ENCODE measurements at regions not wholly inside any gene's neighbourhood (a gene's known extent, or its start where the extent isn't known, plus 50 kb on each side); places are given as distances from the start of the nearest gene placed in this dataset.

- DNase-seq, result no peak
Observed at GRCh38 chr14:104373855-104374717, 205.5 kb upstream of the C14orf180 start.

DNA sequence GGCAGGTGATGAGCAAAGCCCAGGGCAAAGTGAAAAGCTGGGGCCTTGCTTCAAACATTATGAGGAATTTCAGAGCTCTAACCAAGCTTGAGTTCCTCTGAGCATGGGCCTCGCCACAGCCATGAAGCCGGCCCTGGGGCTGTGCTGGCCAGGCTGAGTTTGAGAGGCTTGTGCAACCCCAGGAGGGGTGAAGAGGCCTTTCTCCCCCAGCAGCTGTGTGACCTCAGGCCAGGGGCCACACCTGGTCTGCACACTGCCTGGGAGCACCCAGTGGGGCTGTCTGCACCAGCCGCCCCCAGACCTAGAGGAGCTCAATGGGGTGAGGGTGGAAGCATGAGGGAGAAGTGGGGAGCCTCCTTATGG is 204.9 kb upstream of the C14orf180 start:
- no peak for DNase-seq

DNA sequence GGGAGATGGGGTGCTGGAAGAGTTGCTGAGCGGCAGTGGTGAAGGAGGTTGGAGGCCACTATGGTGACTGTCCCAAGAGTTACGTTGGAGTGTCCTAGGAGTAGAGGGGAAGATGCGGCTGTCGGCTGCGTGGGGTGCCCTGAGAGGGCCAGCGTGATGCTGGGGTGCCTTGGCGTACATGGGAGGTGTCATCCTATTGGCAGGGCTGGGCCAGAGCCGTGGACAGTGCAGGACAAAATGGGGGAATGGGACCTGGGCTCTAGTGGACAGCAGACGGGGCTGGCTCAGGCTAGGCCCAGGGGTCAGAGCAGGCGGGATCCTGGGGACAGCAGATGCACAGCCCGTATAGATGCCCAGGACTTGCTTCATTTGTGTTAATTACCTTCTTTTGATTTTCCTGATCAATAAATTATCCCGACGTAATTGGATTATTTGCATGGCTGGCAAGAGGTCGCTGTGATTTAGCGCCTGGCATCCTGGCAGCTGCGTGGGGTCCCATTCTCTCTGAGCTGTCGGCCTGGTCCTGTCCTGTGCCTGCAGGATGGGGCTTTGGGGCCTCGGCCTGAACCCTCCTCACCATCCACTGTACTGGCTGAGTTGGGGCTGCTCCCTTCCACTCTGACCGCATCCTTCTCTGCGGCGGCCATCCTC is 203.9 kb upstream of the C14orf180 start:
- no peak for DNase-seq

- DNase-seq, result no peak
Observed at GRCh38 chr14:104376202-104377140, 203.1 kb upstream of the C14orf180 start.

DNA sequence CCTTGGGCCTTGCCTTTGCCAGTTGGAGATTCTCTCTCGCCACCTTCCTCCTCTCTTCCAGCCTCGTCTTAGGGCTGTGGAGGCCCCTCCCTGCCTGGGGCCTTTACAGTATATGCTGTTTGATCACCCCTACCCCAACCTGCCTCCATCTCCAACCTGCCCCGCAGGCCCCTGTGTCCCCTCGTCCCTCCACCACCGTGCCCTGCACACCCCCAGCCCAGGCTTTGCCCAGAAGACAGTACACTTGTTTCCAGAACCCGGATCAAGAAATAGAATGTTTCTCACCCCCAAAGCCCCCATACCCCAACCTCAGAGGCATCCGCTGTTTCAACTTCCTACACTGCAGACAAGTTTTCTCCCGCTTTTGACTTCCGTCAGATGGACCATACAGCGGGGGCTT is 202.3 kb upstream of the C14orf180 start:
- DNase-seq, result no peak

- no peak for DNase-seq
Observed at GRCh38 chr14:104378698-104379113, 200.9 kb upstream of the C14orf180 start.

GRCh38 chr14:104382361-104383087 is 197.0 kb upstream of the C14orf180 start:
- no peak for DNase-seq

GRCh38 chr14:104383088-104383995 is 196.2 kb upstream of the C14orf180 start:
- no peak for DNase-seq

DNA sequence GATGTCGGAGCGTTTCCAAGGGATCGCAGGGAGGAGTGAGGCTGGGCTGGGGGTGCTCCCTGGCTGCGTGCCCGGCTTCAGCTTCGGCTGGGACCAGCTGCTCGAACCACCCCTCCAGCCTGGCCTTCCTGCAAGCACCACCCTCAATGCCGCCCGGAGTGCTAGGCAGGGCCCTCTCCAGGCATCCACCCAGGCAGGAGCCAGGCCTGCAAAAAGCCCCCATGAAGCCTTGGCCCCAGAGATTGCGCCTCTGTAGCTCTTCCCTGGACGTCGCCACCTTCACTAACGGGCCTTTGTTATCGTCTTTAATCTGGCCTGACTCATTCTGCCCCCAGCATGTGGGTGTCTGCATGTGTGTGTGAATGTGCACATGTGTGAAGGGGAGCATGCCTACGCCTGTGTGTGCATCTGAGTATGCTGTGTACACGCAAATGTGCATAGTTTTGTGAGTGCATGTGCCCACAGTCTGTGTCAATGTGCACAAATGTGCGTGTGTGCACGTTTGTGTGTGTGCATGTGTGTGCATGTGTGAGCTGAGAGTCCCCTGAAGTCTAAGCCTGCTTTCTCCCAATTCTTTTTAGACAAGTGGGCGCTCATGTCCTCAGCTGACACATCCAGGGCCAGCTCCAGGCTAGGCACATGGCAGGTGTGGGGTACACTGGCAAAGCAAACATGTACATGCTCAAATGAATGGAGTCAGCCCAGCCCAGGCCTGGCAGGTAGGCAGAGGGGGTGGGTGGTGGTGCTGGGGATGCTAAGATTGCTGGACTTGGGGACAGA is 195.4 kb upstream of the C14orf180 start:
- no peak for DNase-seq

DNA sequence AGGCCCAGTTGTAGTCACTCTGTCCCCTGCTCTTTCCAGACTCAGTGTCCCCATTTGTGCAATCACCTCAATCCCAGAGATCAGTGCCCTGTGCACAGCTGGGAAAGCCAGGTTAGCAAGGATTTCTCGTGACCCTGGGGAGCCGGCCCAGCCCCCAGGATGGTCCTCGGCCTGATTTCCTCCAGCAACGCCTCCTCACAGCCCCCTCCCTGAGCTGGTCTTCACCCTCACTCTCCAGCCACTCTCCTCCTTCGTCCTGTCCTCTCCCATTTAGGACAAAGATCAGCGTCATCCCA is 194.8 kb upstream of the C14orf180 start:
- DNase-seq, result no peak

DNA sequence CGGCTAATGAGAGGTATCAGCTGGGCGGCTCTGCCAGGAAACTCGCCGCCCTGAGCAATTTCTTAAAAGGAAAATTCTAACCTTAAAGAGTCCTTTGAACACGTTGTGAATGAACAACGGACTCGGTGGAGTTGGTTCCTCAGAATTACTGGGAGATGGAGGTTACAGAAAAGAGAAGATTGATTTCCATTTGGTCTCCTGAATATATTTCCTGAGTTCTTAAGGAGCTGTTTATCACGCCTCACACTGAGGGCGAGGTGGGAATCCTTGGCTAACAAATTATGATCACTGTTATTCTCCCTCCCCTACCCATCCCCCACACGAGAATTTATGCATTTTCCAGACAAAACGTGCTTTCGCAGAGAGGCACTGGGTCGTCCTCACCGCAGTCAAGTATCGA is 194.5 kb upstream of the C14orf180 start:
- no peak for DNase-seq

DNA sequence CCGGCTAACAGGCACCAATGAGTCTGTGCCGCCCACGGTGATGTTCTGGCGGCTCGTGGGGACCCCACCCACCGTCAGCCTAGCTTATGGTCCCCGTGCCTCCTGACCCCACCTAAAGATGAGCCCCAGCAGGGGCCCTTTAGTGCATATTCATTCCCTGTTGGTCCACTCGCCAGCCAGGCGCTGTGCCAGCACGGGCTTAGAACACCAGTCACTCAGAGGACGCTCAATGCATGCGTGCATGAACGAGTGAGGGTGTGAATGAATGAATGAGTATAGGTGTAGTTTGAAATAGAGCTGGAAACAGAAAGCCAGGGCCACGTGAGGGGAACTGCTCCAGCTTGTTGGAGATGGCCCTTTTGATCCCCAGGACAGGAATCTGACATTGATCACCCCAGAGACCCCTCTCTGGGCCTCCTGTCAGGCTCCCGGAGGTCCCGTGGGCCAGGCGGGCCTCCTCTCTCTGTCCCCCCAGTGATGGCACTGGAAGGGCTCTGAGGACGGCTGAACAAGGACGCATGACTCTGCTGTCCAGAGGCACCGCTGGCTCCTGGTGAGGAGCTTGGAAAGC is 193.9 kb upstream of the C14orf180 start:
- DNase-seq, result no peak

DNA sequence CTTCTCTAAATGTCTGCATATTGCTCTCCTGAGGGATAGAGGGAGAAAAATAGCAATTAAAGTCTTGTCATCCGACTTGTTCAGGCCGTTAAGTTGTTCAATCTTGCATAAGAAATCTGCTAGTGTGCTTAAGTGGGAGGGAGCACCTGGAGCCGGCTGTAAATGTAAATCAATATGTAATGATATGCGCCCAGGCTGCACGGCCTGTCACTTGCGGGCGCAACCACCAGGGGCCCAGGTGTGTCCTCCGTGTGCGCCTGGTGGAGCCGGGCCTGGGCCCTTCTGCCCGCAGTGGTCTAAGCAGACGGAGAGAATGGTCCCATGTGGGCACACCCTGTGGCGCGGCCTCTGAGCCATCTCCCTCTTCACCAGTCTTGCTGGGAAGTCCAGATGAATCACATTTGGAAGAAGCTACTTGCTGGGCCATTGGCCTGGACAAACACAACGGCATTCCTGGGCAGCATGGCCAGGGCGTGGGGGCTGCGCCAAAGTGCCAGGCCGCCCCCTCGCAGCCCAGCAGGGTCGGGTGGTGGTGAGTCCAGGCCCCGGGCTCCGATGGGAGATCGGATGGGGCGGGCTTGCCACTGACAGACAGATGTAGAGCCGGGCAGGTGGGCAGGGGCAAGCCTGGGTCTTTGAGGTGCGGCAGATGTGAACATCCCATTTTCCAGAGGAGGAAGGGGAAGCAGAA is 193.3 kb upstream of the C14orf180 start:
- no peak for DNase-seq

DNA sequence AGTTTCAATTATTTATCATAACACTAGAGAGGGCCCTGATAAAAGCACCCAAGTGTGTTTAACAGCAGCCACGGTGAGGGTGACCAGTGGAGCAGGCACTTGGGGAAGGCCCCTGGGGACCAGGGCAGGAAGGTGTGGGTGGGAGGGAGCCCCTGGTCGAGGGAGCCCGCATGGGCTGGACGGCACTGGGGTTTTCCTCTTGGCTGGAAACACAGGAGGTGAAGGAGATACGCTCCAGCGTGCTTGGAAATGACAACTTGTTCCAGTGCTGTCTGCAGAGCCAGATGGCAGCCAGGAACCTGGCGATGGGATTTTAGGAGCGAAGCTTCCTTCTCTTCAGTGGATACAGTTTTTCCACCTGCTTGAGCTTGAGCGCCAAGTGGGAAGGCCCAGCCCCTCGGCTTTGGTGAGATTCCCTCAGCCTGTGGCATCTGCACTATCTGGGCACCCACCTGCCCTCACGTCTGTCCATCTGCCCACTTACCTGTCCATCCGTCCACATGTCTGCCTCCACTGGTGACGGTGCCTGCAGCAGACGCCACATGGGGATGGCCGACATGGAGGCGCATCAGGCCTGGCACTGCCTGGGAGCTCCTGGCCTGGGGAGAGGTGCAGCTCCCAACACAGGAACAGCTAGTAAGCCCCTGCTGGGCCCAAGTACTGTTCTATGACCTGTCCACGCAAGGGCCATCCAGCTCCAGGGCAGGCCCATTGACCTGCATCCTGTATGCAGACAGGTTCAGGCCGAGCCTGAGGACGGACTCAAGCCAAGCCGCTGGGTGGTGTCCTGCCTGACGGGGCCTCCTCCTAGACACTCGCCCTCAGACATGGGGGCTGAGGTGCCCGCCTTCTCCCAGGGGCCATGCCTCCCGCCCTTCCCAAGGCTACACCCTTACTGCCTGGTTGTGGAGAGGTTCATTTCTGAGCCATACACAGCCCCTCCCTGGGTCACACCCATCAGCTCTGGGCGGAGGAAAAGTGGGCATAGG is 192.2 kb upstream of the C14orf180 start:
- peak; percentile 1 for DNase-seq

DNA sequence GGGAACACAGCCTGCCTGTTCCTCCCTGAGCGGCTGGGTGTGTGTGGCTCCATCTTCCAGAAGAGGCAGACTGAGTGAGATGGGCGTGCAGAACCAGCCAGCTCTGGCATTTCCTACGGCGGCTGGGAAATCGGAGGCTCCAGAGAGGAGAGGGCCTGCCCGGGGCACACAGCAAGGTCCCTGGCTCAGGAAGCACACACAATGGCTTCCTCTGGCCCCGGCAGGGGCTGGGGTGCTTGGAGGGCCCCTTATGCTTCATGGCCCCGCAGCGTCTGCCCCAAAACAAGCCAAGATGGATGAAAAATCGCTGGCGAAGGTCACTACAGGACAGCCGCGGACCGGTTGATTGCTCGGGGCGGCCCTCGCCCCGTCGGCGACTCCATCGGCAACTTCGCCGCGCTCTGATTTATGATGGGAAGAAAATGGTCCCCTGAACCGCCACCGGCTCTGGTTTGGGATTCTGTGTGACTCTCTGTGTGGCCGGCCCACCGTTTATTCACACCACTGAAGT is 191.5 kb upstream of the C14orf180 start:
- peak; percentile 1 for DNase-seq

DNA sequence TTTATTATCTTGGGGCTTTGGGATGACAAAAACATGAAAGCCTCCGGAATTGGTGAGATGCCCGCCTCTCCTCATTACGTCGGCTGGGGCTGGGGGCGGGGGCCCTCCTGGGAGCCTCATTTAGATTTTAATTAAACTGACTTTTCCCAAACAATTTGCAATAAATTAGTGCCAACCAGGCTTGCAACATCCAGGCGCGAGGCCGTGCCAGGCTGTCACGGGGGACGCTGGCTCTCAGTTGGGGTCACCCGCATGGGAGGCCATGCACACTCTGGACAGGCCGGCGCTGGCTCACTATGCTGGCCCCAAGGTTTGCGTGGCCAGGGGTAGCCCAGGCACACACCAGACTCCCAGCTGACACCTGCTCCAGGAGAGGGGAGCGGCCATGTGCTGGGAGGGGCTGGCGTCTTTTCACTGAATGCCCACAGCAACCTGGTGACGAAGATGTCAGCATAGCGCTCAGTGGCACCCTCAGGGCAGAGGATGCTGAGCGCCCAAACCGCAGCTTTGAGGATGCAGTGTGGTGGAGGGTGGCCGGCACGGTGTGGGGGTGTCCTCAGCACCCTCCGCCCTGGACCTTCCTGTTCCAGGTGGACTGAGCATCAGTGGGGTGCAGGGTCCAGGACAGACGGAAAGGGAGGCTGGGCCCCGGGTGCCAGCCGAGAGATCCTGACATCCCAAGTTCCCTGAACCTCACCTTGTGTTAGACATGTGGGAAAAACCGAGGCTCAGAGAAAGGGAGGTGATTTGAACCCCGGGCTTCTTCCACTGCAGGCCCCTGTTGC is 190.8 kb upstream of the C14orf180 start:
- peak; percentile 1 for DNase-seq

All from activated naive CD4-positive, alpha-beta T cell treated with Interleukin-2 at 50 U/mL for 16 hours (primary cell).